ENCODE measurements at regions not wholly inside any gene's neighbourhood (a gene's known extent, or its start where the extent isn't known, plus 50 kb on each side); places are given as distances from the start of the nearest gene placed in this dataset.

DNA sequence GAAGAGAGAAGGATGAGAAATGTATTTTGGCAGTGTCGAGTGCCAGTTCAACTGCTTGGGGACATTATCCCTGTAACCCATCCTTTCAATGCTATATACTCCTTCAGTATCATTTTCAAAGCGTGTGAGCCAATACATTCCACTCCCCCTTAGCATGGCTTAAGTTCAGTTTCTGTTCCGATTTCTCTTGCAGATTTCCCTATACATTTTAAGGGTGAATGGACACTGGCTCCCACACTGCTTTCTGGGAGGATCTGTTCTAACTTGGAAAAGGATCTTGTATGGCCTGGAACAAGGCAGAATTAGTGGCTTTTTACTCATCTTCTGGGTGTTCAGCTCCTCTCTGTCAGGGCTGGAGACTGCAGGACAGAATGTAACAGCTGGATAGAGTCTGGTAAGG is 333.8 kb downstream of the HAPSTR1 start:
- DNase-seq (no peak), ATAC-seq (ENCODE audit: insufficient read depth, low FRiP score) (no peak)
- no peaks in the 10 kb centered on the region for H3K27me3 ChIP-seq (ENCODE audit: control insufficient read depth in 3 of 3, insufficient read depth in 3 of 3, low read length in 2 of 3)
- no peak for TF ChIP-seq CTCF (IDR thresholded peaks at IDR 0.05; ENCODE audit: control extremely low read depth, extremely low read depth)
- H3K36me3 ChIP-seq (ENCODE audit: control insufficient read depth in 4 of 4, insufficient read depth in 4 of 4, low read length in 4 of 4): no peaks in the 10 kb centered on the region
- 69 to 91% methylated on average over 3 of the region's 3 CpGs for WGBS, 2 donors
- no peak overlapping the region for H3K4me3 ChIP-seq
- H3K9me3 ChIP-seq (ENCODE audit: control insufficient read depth in 4 of 4, insufficient read depth in 3 of 4, low read length in 3 of 4): no peaks in the 10 kb centered on the region
- H3K27ac ChIP-seq (ENCODE audit: low read depth in 1 of 2, low read length in 1 of 2): no peak overlapping the region
- peaks cover 0 to 3% (median 0%) of the 10 kb centered on the region in 5 donors for H3K4me1 ChIP-seq (ENCODE audit: control insufficient read depth in 5 of 5, insufficient read depth in 5 of 5, low read length in 5 of 5)
- H3K9ac ChIP-seq (ENCODE audit: insufficient read depth in 1 of 2, low read length in 2 of 2): no peak overlapping the region

DNA sequence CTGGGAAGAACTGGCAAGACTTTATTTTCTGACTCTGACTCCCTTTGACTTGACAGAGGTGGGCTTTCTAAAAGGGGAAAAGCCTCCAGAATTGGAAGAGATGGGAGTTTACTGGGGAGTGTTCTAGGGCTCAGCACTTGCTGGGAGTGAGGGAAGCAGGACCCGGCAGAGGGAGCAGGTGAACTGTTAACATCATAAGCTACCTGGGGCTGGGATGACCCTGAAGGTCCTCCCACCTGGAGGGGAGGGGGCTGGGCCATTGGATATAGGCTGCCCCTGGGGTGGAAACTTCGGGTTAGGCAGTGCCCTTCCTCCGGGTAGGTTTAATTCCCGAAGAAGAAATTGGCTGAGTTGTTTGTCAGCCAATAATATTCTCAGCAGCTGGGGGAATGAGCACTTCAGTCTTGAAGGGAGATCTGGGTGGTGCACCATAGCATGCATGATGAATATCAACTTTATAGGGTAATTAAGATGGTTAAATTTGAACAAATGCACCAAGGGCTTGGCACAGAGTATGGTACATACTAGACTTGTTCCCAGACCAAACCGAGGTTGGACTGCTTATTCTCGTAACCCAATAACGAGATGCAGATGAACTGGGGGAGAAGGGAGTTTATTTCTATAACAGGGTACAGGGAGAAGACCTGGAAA is 337.0 kb downstream of the HAPSTR1 start:
- DNase-seq (no peak), ATAC-seq (ENCODE audit: insufficient read depth, low FRiP score) (no peak)
- Histone ChIP-seq H3K27me3 (ENCODE audit: control insufficient read depth in 3 of 3, insufficient read depth in 3 of 3, low read length in 2 of 3) (no peaks in the 10 kb centered on the region), H3K9ac (ENCODE audit: insufficient read depth in 1 of 2, low read length in 2 of 2) (no peak overlapping the region), H3K9me3 (ENCODE audit: control insufficient read depth in 4 of 4, insufficient read depth in 3 of 4, low read length in 3 of 4) (no peaks in the 10 kb centered on the region), H3K27ac (ENCODE audit: low read depth in 1 of 2, low read length in 1 of 2) (no peak overlapping the region), H3K4me3 (no peak overlapping the region), H3K36me3 (ENCODE audit: control insufficient read depth in 4 of 4, insufficient read depth in 4 of 4, low read length in 4 of 4) (no peaks in the 10 kb centered on the region), H3K4me1 (ENCODE audit: control insufficient read depth in 5 of 5, insufficient read depth in 5 of 5, low read length in 5 of 5) (peaks cover 0 to 3% (median 0%) of the 10 kb centered on the region in 5 donors)
- WGBS, 2 donors: 88 to 91% methylated on average over 7 of the region's 7 CpGs
- no peak for TF ChIP-seq CTCF (IDR thresholded peaks at IDR 0.05; ENCODE audit: control extremely low read depth, extremely low read depth)

DNA sequence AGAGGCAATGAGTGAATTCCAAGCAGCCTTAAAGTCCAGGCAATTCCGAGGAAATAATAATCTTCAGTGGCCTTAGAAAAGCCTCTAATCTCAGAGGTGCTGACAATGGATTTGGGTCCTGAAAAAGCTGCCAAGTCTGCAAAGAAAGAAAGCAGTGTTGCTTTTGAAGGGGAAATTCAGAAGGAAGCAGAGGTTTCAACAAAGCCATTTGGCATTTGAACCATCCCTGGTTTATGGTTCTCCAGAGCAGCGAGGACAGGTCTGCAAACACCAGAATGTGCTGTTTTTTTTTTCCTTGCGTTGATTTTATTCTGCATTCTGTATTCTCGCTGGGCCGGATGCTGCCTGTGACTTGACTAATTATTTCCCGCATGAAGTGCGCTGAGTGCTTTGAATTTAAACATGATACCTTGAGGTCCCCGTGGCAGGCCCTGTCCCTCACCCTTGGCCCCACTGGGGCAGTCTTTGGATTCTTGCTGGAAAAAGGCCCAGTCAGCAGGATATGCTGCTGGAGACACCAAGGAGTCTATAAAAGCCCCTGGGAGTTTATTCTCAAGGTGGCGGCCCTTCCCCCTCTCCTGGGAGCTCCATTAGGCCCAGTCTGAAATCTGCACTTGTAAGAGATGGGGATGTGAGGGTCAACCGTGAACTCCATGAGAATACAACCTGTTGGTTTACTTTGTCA is 338.3 kb downstream of the HAPSTR1 start:
- Histone ChIP-seq H3K27me3 (ENCODE audit: control insufficient read depth in 3 of 3, insufficient read depth in 3 of 3, low read length in 2 of 3) (no peaks in the 10 kb centered on the region), H3K27ac (ENCODE audit: low read depth in 1 of 2, low read length in 1 of 2) (no peak overlapping the region), H3K4me1 (ENCODE audit: control insufficient read depth in 5 of 5, insufficient read depth in 5 of 5, low read length in 5 of 5) (peaks cover 0 to 3% (median 0%) of the 10 kb centered on the region in 5 donors), H3K9me3 (ENCODE audit: control insufficient read depth in 4 of 4, insufficient read depth in 3 of 4, low read length in 3 of 4) (no peaks in the 10 kb centered on the region), H3K4me3 (no peak overlapping the region), H3K36me3 (ENCODE audit: control insufficient read depth in 4 of 4, insufficient read depth in 4 of 4, low read length in 4 of 4) (no peaks in the 10 kb centered on the region), H3K9ac (ENCODE audit: insufficient read depth in 1 of 2, low read length in 2 of 2) (no peak overlapping the region)
- ATAC-seq (ENCODE audit: insufficient read depth, low FRiP score) (no peak), DNase-seq (no peak)
- WGBS, 2 donors: 70 to 76% methylated on average over 10 of the region's 10 CpGs
- no peak for TF ChIP-seq CTCF (IDR thresholded peaks at IDR 0.05; ENCODE audit: control extremely low read depth, extremely low read depth)
